ENCODE measurements at regions not wholly inside any gene's neighbourhood (a gene's known extent, or its start where the extent isn't known, plus 50 kb on each side); places are given as distances from the start of the nearest gene placed in this dataset.

- Histone ChIP-seq H3K9me3 (ENCODE audit: insufficient read depth, low read depth, low read length) (no peaks in the 10 kb centered on the region), H3K4me3 (ENCODE audit: low read length, poor library complexity, severe bottlenecking) (no peak overlapping the region), H3K9me2 (replicated peaks; ENCODE audit: low read depth, low read length) (no peaks in the 10 kb centered on the region), H3K27me3 (ENCODE audit: insufficient read depth, low read length, poor library complexity, severe bottlenecking) (no peaks in the 10 kb centered on the region), H3K9ac (ENCODE audit: low read depth, low read length, poor library complexity, severe bottlenecking) (no peak overlapping the region), H3F3A (ENCODE audit: low read depth) (no peaks in the 10 kb centered on the region), H3K36me3 (ENCODE audit: insufficient read depth, low read length) (no peaks in the 10 kb centered on the region), H2AFZ (ENCODE audit: low read length) (no peak overlapping the region), H3K4me1 (ENCODE audit: insufficient read depth, low read length, poor library complexity, severe bottlenecking) (no peaks in the 10 kb centered on the region), H4K20me1 (ENCODE audit: insufficient read depth, low read length, poor library complexity, severe bottlenecking) (no peaks in the 10 kb centered on the region), H3K4me2 (ENCODE audit: low read depth, low read length, poor library complexity, severe bottlenecking) (no peak overlapping the region), H3K79me2 (ENCODE audit: insufficient read depth, low read length) (no peaks in the 10 kb centered on the region)
- TF ChIP-seq, protein P1, sequence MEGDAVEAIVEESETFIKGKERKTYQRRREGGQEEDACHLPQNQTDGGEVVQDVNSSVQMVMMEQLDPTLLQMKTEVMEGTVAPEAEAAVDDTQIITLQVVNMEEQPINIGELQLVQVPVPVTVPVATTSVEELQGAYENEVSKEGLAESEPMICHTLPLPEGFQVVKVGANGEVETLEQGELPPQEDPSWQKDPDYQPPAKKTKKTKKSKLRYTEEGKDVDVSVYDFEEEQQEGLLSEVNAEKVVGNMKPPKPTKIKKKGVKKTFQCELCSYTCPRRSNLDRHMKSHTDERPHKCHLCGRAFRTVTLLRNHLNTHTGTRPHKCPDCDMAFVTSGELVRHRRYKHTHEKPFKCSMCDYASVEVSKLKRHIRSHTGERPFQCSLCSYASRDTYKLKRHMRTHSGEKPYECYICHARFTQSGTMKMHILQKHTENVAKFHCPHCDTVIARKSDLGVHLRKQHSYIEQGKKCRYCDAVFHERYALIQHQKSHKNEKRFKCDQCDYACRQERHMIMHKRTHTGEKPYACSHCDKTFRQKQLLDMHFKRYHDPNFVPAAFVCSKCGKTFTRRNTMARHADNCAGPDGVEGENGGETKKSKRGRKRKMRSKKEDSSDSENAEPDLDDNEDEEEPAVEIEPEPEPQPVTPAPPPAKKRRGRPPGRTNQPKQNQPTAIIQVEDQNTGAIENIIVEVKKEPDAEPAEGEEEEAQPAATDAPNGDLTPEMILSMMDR (conservative IDR thresholded peaks at IDR 0.05; ENCODE audit: low read length), result no peak
- TF ChIP-seq EZH2phosphoT487 (IDR thresholded peaks at IDR 0.05; ENCODE audit: borderline replicate concordance), result no peak
These were observed 254.9 kb downstream of the TMX3 start for GRCh38 chr18:68459968-68460367.

DNA sequence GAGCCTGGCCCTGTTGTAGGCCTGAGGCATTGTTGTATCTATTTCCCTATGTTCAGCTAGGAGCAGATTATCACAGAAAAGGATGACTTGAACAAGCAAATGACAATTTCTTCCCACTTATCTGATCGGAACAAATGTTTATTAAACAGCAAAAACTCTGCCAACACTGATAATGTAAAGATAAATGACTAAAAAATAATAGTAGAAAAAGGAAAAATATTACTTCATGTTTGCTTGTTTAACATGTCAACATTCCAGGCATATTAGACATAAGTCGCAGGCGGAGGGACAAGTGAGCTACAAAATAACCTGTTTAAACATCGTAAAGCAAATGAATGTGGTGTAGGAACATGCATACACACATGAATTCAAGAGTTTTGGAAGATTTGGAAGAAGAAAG is 257.9 kb downstream of the TMX3 start:
- TF ChIP-seq, protein P1 (conservative IDR thresholded peaks at IDR 0.05; ENCODE audit: low read length), result no peak
- no peak for TF ChIP-seq EZH2phosphoT487 (IDR thresholded peaks at IDR 0.05; ENCODE audit: borderline replicate concordance)
- Histone ChIP-seq H3K36me3 (ENCODE audit: insufficient read depth, low read length) (no peaks in the 10 kb centered on the region), H3K79me2 (ENCODE audit: insufficient read depth, low read length) (no peaks in the 10 kb centered on the region), H3K9me2 (replicated peaks; ENCODE audit: low read depth, low read length) (no peaks in the 10 kb centered on the region), H3K4me1 (ENCODE audit: insufficient read depth, low read length, poor library complexity, severe bottlenecking) (no peaks in the 10 kb centered on the region), H3K9me3 (ENCODE audit: insufficient read depth, low read depth, low read length) (no peaks in the 10 kb centered on the region), H3K4me2 (ENCODE audit: low read depth, low read length, poor library complexity, severe bottlenecking) (no peak overlapping the region), H3F3A (ENCODE audit: low read depth) (no peaks in the 10 kb centered on the region), H3K4me3 (ENCODE audit: low read length, poor library complexity, severe bottlenecking) (no peak overlapping the region), H3K27me3 (ENCODE audit: insufficient read depth, low read length, poor library complexity, severe bottlenecking) (no peaks in the 10 kb centered on the region), H4K20me1 (ENCODE audit: insufficient read depth, low read length, poor library complexity, severe bottlenecking) (no peaks in the 10 kb centered on the region), H2AFZ (ENCODE audit: low read length) (no peak overlapping the region), H3K9ac (ENCODE audit: low read depth, low read length, poor library complexity, severe bottlenecking) (no peak overlapping the region)

- H2AFZ ChIP-seq (ENCODE audit: low read length), result no peak overlapping the region
- H3K9me3 ChIP-seq (ENCODE audit: insufficient read depth, low read depth, low read length), result no peaks in the 10 kb centered on the region
- no peaks in the 10 kb centered on the region for H3K9me2 ChIP-seq (replicated peaks; ENCODE audit: low read depth, low read length)
- H3K79me2 ChIP-seq (ENCODE audit: insufficient read depth, low read length), result no peaks in the 10 kb centered on the region
- H3K36me3 ChIP-seq (ENCODE audit: insufficient read depth, low read length), result no peaks in the 10 kb centered on the region
- H3K9ac ChIP-seq (ENCODE audit: low read depth, low read length, poor library complexity, severe bottlenecking), result no peak overlapping the region
- H4K20me1 ChIP-seq (ENCODE audit: insufficient read depth, low read length, poor library complexity, severe bottlenecking), result no peaks in the 10 kb centered on the region
- TF ChIP-seq EZH2phosphoT487 (IDR thresholded peaks at IDR 0.05; ENCODE audit: borderline replicate concordance), result no peak
- TF ChIP-seq, protein P1 (conservative IDR thresholded peaks at IDR 0.05; ENCODE audit: low read length), result no peak
- no peaks in the 10 kb centered on the region for H3K4me1 ChIP-seq (ENCODE audit: insufficient read depth, low read length, poor library complexity, severe bottlenecking)
- H3K27me3 ChIP-seq (ENCODE audit: insufficient read depth, low read length, poor library complexity, severe bottlenecking), result no peaks in the 10 kb centered on the region
- no peaks in the 10 kb centered on the region for H3F3A ChIP-seq (ENCODE audit: low read depth)
- no peak overlapping the region for H3K4me3 ChIP-seq (ENCODE audit: low read length, poor library complexity, severe bottlenecking)
- no peak overlapping the region for H3K4me2 ChIP-seq (ENCODE audit: low read depth, low read length, poor library complexity, severe bottlenecking)
These were observed 259.7 kb downstream of the TMX3 start for GRCh38 chr18:68455229-68455603.
